ENCODE measurements at regions not wholly inside any gene's neighbourhood (a gene's known extent, or its start where the extent isn't known, plus 50 kb on each side); places are given as distances from the start of the nearest gene placed in this dataset.

GRCh38 chr18:40366521-40366920 is 1588.5 kb upstream of the PIK3C3 start:
- H3K9me3 ChIP-seq (replicated peaks; ENCODE audit: control insufficient read depth, insufficient read depth, low read length), result no peaks in the 10 kb centered on the region
- peak; percentile 85 for FAIRE-seq
- TF ChIP-seq CTCF (IDR thresholded peaks at IDR 0.05; ENCODE audit: extremely low read depth in 1 of 2, insufficient read depth in 1 of 2, low read depth in 1 of 2, low read length in 2 of 2), result no peak
- no peak for TF ChIP-seq JUN (IDR thresholded peaks at IDR 0.05; ENCODE audit: borderline replicate concordance, insufficient read depth, insufficient read length, low read depth)
- TF ChIP-seq POLR2AphosphoS5 (IDR thresholded peaks at IDR 0.05; ENCODE audit: insufficient read depth, low read depth, low read length), result no peak
- peak; percentile 24 for TF ChIP-seq GATA2 (IDR thresholded peaks at IDR 0.05; ENCODE audit: insufficient read depth, insufficient read length, low read depth, low read length)
- TF ChIP-seq POLR2A (IDR thresholded peaks at IDR 0.05; ENCODE audit: low read depth, low read length), result peak; percentile 30
- no peak for TF ChIP-seq MAX (IDR thresholded peaks at IDR 0.05; ENCODE audit: insufficient read depth, insufficient read length)
- peak overlapping the region; percentile 61 for H3K4me2 ChIP-seq (ENCODE audit: insufficient read depth, low read length)
- H3K79me2 ChIP-seq (ENCODE audit: control insufficient read depth, insufficient read depth, low read length), result no peaks in the 10 kb centered on the region
- no peaks in the 10 kb centered on the region for H3K9me1 ChIP-seq (replicated peaks; ENCODE audit: control insufficient read depth, extremely low read depth, insufficient read depth, low read length)
- no peak overlapping the region for H2AFZ ChIP-seq (ENCODE audit: low read depth, low read length)
- DNase-seq (ENCODE audit: low read depth, low spot score), result peak; percentile 93
- no peak overlapping the region for H3K4me3 ChIP-seq (replicated peaks in 1 of 3; ENCODE audit: insufficient read depth in 1 of 3, low read depth in 1 of 3, low read length in 3 of 3)
- CTCF ChIA-PET, result interaction anchor here (1.2 kb wide), 1 partner anchor 17 kb away, joined by 3 read pairs; no protein-coding TSS in a partner anchor
- POLR2A ChIA-PET, result no interaction called here
- no peaks in the 10 kb centered on the region for H3K27me3 ChIP-seq (ENCODE audit: control insufficient read depth in 2 of 2, insufficient read depth in 2 of 2, low read length in 2 of 2)
- no peaks in the 10 kb centered on the region for H3K36me3 ChIP-seq (ENCODE audit: control insufficient read depth in 2 of 2, extremely low read depth in 1 of 2, insufficient read depth in 2 of 2, low read length in 2 of 2)
- H4K20me1 ChIP-seq (replicated peaks; ENCODE audit: control insufficient read depth, extremely low read depth, insufficient read depth, low read length), result no peaks in the 10 kb centered on the region
- dilution Hi-C loops (cut with MboI; ENCODE audit: extremely low pct_ligation_motif_present, low sequenced_read_pairs) (no loop called here), intact Hi-C loops (cut with micrococcal nuclease) (loop anchor here (2.0 to 5.0 kb wide), 5 partner anchors 46 to 1366 kb away; no protein-coding TSS in a partner anchor)
- H3K27ac ChIP-seq (ENCODE audit: insufficient read depth, low read depth, low read length), result peak overlapping the region; percentile 91
- no TSS peak for BruUV-seq (replicated peaks)
- peaks cover 41% of the 10 kb centered on the region for H3K4me1 ChIP-seq (ENCODE audit: control insufficient read depth, extremely low read depth, insufficient read depth, low read length)
- peak overlapping the region; percentile 57 for H3K9ac ChIP-seq (replicated peaks; ENCODE audit: extremely low read depth, insufficient read depth, low read length)

Measured in endothelial cell of umbilical vein (primary cell).